COR-L47 (cell line): ENCODE measurements at regions not wholly inside any gene's neighbourhood (a gene's known extent, or its start where the extent isn't known, plus 50 kb on each side); places are given as distances from the start of the nearest gene placed in this dataset.
"Not testable (repeated sequence)": the region's sequence is repeated elsewhere in the genome, so short reads cannot be mapped to it uniquely, and the experiment has no call there.

ENCODE experiments used
- DNase-seq: peaks from one replicate; lab custom pipeline; 2025; lab: John Stamatoyannopoulos, UW

DNA sequence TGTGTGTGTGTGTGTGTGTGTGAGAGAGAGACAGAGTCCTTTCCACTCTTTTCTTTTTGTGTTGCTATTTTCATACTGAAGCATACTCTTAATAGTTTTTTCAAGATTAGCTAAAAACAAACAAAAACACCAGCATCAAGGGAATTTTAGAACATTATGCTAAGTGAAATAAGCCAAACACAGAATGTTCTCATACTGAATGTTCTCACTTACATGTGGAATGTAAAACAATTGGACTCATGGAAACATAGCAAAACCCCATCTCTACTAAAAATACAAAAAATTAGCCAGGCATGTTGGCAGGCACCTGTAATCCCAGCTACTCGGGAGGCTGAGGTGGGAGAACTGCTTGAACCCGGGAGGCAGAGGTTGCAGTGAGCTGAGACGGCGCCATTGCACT, 193.4 kb downstream of the XPNPEP1 start:
- DNase-seq: not testable (repeated sequence)

DNA sequence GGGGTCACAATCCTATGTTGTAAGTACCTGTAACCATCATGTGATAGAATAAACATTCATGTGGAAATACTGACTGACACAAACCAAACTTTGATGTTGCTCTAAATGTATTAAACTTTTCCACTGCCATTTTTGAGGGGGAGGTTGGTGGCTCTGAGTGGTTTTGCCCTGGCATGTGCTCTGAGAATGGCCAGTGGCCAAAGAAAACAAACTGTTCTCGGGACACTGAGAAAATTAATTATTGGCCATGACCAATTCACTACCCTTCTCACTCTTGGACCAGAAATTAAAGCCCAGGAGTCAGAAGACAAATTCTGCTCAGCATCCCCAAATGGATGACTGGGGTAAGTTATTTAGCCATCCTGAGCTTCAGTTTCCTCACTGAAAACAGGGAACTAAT, 195.9 kb downstream of the XPNPEP1 start:
- DNase-seq: no peak

- no peak for DNase-seq
Observed at GRCh38 chr10:109726473-109726872, 196.8 kb downstream of the XPNPEP1 start.

DNA sequence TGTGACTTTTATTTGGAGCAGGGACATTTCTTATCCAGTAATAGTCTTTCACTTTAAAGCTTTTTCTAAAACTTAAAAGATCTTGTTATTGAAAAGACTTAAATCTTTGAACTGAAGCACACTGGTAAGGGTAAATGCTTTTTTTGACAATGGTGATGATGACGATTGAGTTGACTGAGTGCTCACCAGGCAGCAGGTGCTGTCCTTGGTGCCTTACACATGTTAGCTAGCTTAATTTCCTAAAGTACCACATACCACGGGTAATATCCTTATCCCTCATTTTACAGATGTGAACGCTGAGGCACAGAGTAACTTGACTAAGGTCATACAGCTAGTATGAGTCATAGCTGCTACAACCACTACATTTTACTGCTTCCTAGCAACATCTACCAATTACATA, 200.0 kb downstream of the XPNPEP1 start:
- no peak for DNase-seq

- DNase-seq: no peak
Observed at GRCh38 chr10:109721453-109722064, 201.8 kb downstream of the XPNPEP1 start.

DNA sequence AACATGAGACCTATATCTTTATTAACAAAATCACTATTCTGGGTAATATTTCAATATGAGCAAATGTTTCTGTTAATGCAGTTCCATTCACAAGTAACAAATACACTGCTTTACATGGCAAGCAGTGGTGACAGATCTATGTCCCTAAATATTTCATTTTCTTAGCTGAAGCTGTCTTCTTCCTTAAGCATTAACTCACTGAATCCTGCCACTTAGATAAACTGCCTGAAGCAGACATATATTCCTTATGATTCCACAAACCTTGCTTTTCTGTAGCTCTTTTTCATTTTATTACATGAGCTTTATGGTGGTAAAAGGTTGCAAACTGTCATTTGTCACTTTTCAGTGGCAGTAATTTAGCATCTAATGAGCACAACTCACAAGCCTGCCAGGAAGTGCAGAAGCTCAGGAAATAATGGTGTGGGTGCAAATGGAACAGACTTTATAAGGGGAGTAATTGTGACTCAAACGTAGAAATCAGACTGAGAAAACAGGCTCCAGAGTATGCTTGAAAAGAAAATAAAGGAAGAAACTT, 217.2 kb downstream of the XPNPEP1 start:
- no peak for DNase-seq

DNA sequence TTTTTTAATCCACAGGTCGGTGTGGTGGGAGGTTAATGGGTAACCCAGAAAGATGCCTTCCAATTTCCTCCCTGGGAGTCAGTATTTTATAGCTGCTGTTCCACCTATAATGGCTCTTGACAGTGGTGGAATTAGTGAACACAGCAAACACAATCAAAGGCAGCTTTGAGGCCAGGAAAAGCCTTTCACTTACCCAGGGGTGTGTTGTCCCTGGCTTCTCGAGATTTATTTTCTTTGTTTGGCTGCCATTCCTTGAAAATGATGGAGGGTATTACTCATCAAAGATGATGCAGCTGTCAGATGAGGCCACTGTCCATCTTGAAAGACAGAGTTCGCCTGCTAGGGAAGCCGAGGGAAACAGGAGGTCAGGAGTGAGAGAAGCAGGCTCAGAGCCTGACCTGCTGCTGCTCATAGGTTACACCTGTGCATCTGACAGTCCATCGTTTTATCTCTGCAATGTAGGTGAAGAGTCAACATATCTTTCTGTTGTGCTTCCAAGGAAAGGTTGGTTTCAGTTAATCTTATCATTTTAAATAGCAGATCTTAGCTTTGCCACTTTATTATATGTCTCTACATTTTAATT, 221.6 kb downstream of the XPNPEP1 start:
- DNase-seq: no peak

DNA sequence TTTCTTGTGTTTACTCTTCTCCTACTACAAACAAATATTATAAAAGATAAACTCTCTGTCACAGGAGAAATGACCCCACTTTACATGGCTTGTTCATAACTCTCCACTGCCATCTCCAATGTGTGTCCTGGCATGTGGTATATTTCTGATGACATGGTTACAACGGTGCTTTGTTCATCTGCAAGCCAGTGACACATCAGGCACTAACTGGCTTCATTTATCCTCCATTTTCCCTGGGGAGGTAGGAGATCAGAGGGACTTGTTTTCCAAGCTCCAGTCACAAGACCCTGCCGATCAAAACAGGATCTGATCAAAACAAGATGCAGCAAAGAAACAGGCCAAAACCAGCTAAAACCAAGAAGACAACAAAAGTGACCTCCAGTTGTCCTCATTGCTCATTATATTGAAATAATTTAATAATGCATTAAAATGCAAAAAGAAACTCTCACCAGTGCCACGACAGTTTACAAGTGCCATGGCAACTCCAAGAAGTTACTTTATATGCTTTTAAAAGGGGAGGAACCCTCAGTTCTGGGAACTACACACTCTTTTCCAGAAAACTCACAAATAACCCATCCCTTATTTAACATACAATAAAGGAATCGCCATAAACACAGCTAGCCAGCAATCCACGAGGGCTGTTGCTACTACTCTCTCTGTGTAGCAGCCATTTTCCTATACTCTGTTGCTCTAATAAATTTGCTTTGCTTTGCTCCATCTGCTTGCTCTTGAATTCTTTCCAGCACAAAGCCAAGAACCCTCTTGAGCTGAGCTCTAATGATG, 224.2 kb downstream of the XPNPEP1 start:
- DNase-seq: no peak

DNA sequence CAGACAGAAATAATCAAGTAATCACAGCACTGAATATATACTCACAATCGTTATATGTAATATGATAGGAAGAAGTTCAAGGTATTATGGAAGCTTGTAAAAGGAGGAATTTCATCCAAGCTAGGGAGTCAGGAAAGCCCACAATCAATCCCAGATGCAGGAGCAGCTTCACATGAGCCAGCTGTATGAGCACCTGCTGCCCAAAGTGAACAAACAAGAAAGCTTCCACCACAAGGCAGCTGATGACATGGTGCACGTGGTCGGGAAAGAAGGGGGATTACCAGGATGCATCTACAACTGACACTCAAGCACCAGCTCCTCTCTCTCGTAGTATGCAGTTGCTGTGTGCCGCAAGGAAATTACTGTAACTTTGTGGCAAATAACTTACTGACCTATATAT, 225.2 kb downstream of the XPNPEP1 start:
- DNase-seq: no peak

DNA sequence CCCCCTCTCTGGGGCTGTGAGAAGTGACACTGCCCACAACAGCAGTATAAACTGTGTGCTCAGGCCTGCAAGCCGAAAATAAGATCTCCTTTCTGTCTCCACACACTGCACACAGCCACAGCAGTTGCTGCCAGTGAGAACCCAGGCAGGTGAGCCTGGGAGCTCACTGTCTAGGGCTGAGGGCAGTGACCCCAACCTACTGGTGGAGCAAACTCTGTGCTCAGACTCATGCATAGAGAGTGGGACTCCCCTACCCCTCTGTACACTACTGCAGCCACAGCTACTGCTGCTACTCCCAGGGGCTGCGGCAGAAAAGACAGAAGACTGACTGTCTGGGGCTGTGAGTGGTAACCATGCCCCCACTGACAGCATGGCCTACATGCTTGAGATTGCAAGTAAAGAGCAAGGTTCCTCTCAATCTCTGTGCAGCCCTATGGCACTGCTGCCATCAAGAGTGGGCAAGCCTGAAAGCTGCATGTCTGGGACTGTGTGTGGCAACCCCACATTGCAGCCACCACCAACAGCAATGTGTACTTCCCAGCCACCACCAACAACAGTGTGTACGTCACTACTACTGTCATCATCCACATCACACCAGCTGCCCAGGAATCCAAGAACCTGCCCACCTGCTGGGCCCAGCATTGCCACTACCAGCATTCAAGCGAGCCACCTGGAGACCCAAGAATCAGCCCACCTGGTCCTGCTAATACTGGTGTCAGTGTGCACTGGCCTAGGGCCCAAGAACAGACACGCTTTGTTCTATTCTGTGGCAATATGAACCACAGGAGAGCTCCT, 226.1 kb downstream of the XPNPEP1 start:
- no peak for DNase-seq

DNA sequence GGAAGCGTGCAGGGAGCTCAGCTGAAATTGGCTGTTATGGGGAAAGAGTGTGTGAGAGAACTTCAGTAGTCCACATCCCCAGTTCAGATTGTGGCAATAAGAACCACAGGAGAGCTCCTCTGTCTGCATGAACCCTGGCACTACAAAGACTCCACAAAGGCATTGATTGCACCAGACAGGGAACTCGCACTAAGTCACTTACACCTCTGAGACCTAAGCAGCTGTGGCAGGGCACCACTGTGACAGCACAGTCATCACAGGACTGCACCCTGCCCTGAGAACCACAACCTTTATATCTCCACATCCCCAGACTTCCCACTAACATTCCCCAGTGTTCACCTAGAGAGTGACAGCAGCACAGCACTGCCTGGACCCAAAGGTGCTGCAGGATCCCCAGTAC, 226.8 kb downstream of the XPNPEP1 start:
- DNase-seq: no peak

DNA sequence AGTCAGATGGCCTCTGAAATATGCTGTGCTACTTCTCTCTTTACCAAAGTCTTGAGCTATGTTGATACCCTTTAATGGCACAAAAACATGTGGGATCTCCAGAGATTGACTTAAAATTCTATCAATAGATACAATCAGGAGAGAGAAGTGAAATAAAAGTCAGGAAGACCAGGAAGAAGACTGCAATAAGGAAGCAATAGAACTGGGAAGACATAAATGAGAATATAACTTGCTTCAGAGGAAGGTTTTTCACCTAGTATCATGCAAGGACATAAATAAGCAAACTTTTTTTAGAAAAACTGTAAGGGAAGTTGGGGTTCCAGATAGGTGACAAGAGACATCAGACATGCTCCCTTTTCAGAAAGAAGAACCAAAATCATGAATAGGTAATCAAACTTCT, 227.3 kb downstream of the XPNPEP1 start:
- DNase-seq: no peak

DNA sequence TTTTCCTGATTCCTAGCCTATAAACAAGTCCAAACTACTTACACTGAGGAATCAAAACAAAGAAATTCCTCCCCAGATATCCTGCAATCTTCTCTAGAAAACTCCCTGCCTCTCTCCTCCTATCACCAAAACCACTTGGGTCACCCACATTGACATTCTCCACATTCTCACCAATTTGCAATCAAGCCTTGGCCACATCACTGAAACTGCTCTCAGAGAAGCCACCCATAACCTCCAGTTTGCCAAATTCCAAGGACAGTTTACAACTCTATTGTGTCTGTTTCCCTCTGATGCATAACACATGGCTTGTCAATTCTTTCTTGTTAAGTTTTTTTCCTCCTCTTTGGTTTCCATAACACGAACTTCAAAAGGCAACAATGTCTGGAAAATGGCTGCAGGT, 233.5 kb downstream of the XPNPEP1 start:
- no peak for DNase-seq

DNA sequence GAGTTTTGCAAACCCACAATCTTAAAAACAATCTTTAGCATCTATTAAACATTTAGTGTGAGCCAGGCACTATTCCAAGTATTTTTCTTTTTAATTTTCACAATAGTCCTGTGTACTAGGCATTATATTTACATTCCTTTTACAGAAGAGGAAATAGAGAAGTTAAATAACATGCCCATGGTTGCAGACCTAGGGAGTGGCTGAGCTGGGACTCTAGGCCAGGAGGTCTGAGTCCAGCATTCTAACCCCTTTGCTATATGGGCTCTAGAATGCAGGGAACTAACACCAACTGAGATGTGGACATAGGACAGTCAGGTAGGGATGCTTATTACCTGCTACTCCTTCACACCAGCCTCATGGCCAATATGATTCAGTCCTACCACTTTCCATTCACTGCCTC, 243.8 kb downstream of the XPNPEP1 start:
- DNase-seq: no peak

DNA sequence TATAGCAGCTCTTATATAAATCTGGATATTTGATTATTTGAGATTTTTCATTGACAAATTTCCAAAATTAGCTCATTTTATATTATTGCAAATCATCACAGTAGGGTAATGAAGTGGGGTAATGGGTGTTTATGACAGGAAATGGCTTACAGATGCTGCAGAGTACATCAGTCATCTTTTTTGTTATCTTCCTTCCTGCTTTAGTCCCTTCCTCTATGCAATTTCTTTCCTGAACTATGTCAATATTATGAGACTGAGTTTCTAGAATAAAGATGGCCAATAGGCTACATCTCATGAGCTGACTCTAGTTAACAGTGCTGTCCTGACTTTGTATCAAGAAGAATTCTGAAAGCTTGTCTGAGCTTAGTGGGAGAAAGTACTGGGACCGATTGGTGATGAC, 244.5 kb downstream of the XPNPEP1 start:
- DNase-seq: no peak

DNA sequence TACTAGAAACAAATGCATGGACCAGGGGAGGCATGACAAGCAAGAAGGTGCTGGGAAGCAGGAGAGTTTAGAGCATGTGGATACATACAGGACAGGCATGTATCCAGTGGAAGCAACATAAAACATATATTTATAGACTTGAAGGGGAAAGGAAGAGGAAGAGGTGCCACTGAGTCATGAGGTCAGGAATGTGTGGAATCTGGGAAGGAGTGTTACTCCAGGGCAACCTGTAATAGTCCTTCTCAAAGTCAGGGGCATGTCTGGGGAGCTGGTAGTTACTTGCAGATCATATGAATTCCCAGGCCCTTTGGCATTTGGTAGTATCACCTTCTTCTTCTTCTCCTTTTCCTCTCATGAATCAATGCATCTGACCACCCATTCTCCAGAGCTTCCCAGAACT, 246.6 kb downstream of the XPNPEP1 start:
- DNase-seq: no peak

DNA sequence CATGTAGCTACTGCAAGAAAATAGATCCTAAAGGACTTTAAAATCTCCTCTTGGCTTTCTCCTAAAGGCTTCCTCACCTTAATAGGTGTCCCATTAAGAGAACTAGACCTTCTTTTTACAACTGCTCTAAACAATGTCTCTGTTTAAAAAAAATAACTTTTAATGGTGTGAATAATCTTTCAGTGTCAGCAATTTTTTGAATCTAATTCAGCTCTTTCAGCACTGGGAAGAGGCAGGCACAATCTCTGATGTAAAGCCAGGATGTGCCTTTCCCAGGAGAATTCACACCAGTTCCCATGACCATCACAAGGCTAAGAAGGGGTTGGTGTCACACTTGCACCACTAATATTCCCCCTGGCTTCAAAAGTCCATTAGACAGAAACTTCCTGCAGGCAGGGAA, 254.6 kb downstream of the XPNPEP1 start:
- no peak for DNase-seq

- no peak for DNase-seq
Observed at GRCh38 chr10:109668154-109668665, 255.1 kb downstream of the XPNPEP1 start.

- no peak for DNase-seq
Observed at GRCh38 chr10:109665321-109665720, 258.0 kb downstream of the XPNPEP1 start.

DNA sequence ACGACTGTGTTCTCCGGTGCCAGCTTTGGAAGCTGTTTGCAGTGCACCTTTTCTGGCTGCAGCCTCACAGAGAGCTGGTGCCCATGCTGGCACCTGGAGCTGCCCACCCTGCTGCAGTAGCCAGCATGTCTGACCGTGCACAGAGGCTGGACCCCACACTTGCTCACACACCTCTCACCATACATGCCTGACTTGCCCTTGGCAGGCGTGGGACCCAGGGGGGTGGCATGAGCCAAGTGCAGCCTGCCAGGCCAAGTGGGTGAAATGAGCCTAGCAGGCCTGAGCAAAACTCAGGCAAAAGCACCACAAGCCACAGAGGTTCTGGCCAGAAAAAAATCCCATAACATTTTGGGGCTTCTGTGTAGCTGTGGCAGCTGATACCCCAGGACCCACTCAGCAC, 258.8 kb downstream of the XPNPEP1 start:
- DNase-seq: no peak

DNA sequence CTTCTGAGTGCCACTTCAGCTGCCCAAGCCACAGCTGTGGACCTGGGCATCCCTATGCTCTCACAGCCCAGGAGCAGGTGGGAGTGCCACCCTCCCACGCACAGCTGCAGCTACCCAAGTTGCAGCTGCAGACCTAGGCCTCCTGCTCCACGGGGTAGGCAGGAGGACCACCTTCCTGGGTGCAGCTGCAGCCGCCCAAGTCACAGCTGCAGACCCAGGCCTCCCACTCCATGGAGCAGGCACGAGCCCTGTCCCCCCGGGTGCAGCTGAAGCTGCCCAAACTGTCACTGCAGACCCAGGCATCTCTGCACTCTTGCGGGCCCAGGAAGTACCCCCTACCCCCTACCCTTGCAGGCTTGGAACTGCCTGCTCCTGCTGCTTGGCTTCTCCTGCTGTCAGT, 260.2 kb downstream of the XPNPEP1 start:
- DNase-seq: no peak

GRCh38 chr10:109652612-109653011, 270.7 kb downstream of the XPNPEP1 start:
- not testable (repeated sequence) for DNase-seq
